ENCODE measurements at regions not wholly inside any gene's neighbourhood (a gene's known extent, or its start where the extent isn't known, plus 50 kb on each side); places are given as distances from the start of the nearest gene placed in this dataset.

GRCh38 chr13:109500146-109500773 is 286.1 kb downstream of the IRS2 start:
- DNase-seq: no peak
- H3K4me1 ChIP-seq: no peaks in the 10 kb centered on the region
- no peaks in the 10 kb centered on the region for H3K9me3 ChIP-seq
- H3K4me3 ChIP-seq: no peak overlapping the region
- no peak overlapping the region for H3K27ac ChIP-seq
- intact Hi-C loops (cut with DNase I; ENCODE audit: low total_unique reads): no loop called here
- no peak for TF ChIP-seq POLR2A (IDR thresholded peaks at IDR 0.05)
- TF ChIP-seq CTCF (IDR thresholded peaks at IDR 0.05): no peak
- no peaks in the 10 kb centered on the region for H3K36me3 ChIP-seq
- H3K27me3 ChIP-seq: no peaks in the 10 kb centered on the region

- H3K4me3 ChIP-seq: no peak overlapping the region
- H3K27me3 ChIP-seq: no peaks in the 10 kb centered on the region
- no peak for TF ChIP-seq CTCF (IDR thresholded peaks at IDR 0.05)
- TF ChIP-seq POLR2A (IDR thresholded peaks at IDR 0.05): no peak
- H3K27ac ChIP-seq: no peak overlapping the region
- H3K36me3 ChIP-seq: no peaks in the 10 kb centered on the region
- no peak for DNase-seq
- H3K4me1 ChIP-seq: no peaks in the 10 kb centered on the region
- no peaks in the 10 kb centered on the region for H3K9me3 ChIP-seq
- intact Hi-C loops (cut with DNase I; ENCODE audit: low total_unique reads): no loop called here
Measured at GRCh38 chr13:109497917-109498316, 288.5 kb downstream of the IRS2 start.

- no peak for TF ChIP-seq CTCF (IDR thresholded peaks at IDR 0.05)
- no peak for TF ChIP-seq POLR2A (IDR thresholded peaks at IDR 0.05)
- no peaks in the 10 kb centered on the region for H3K27me3 ChIP-seq
- H3K27ac ChIP-seq: no peak overlapping the region
- H3K9me3 ChIP-seq: no peaks in the 10 kb centered on the region
- DNase-seq: no peak
- intact Hi-C loops (cut with DNase I; ENCODE audit: low total_unique reads): no loop called here
- no peaks in the 10 kb centered on the region for H3K4me1 ChIP-seq
- H3K4me3 ChIP-seq: no peak overlapping the region
- no peaks in the 10 kb centered on the region for H3K36me3 ChIP-seq
Measured at GRCh38 chr13:109496216-109496615, 290.2 kb downstream of the IRS2 start.

- H3K4me1 ChIP-seq: no peaks in the 10 kb centered on the region
- no peak overlapping the region for H3K27ac ChIP-seq
- H3K27me3 ChIP-seq: no peaks in the 10 kb centered on the region
- intact Hi-C loops (cut with DNase I; ENCODE audit: low total_unique reads): no loop called here
- TF ChIP-seq POLR2A (IDR thresholded peaks at IDR 0.05): no peak
- no peak for TF ChIP-seq CTCF (IDR thresholded peaks at IDR 0.05)
- DNase-seq: no peak
- H3K4me3 ChIP-seq: no peak overlapping the region
- H3K36me3 ChIP-seq: no peaks in the 10 kb centered on the region
- no peaks in the 10 kb centered on the region for H3K9me3 ChIP-seq
Measured at GRCh38 chr13:109494925-109495369, 291.4 kb downstream of the IRS2 start.

GRCh38 chr13:109485136-109485794 is 301.1 kb downstream of the IRS2 start:
- H3K27me3 ChIP-seq: no peaks in the 10 kb centered on the region
- intact Hi-C loops (cut with DNase I; ENCODE audit: low total_unique reads): no loop called here
- no peak for DNase-seq
- no peaks in the 10 kb centered on the region for H3K36me3 ChIP-seq
- H3K9me3 ChIP-seq: no peaks in the 10 kb centered on the region
- H3K27ac ChIP-seq: no peak overlapping the region
- H3K4me3 ChIP-seq: no peak overlapping the region
- H3K4me1 ChIP-seq: no peaks in the 10 kb centered on the region
- TF ChIP-seq CTCF (IDR thresholded peaks at IDR 0.05) (no peak), POLR2A (IDR thresholded peaks at IDR 0.05) (no peak)
